ENCODE measurements at regions not wholly inside any gene's neighbourhood (a gene's known extent, or its start where the extent isn't known, plus 50 kb on each side); places are given as distances from the start of the nearest gene placed in this dataset.
A peak's percentile ranks its signal among the peaks of the same experiment; 100 is the strongest.

GRCh38 chr10:78212060-78212785, 178.6 kb downstream of the RPS24 start:
- DNase-seq = peak; percentile 30 to 58
- TF ChIP-seq, protein P1, sequence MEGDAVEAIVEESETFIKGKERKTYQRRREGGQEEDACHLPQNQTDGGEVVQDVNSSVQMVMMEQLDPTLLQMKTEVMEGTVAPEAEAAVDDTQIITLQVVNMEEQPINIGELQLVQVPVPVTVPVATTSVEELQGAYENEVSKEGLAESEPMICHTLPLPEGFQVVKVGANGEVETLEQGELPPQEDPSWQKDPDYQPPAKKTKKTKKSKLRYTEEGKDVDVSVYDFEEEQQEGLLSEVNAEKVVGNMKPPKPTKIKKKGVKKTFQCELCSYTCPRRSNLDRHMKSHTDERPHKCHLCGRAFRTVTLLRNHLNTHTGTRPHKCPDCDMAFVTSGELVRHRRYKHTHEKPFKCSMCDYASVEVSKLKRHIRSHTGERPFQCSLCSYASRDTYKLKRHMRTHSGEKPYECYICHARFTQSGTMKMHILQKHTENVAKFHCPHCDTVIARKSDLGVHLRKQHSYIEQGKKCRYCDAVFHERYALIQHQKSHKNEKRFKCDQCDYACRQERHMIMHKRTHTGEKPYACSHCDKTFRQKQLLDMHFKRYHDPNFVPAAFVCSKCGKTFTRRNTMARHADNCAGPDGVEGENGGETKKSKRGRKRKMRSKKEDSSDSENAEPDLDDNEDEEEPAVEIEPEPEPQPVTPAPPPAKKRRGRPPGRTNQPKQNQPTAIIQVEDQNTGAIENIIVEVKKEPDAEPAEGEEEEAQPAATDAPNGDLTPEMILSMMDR (IDR thresholded peaks at IDR 0.05) = no peak
- H3K27me3 ChIP-seq = no peaks in the 10 kb centered on the region
- WGBS, 2 donors = 67 to 74% methylated on average over 10 of the region's 10 CpGs
- H3K9me3 ChIP-seq = no peaks in the 10 kb centered on the region
- H3K4me3 ChIP-seq = no peak overlapping the region
- peak overlapping the region in 4 of 10 donors; percentile 1 to 56 (median 12) for H3K27ac ChIP-seq
- H3K4me1 ChIP-seq = peaks cover 21 to 44% (median 25%) of the 10 kb centered on the region in 9 donors
- ATAC-seq = peak in 7 of 8 donors; percentile 21 to 69 (median 53)
- H3K36me3 ChIP-seq = no peaks in the 10 kb centered on the region
- intact Hi-C loops (cut with DNase I) = loop anchor here (5.0 to 10.0 kb wide), 7 partner anchors 443 to 993 kb away; partner anchors contain the start of gene ZMIZ1 (in 1 of the 10)

DNA sequence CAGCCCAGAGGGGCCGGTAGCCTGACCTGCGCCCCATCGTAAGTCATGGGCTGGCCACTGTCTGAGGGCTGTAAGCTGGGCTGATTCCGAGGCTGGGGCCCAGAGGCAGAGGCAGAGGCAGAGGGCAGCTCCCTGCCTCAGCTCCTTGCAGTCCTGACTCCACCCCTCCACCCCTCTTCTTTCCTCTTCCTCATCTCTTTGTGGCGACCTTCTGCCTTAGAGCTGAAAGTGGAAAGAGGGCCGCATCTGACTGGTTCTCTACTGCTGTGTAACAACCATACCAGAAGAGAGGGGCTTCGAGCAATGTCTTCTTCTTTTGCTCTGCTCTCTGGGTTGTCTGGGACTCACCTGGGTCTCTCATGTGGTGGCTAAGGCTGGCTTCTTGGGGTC, 179.1 kb downstream of the RPS24 start:
- TF ChIP-seq, protein P1 (IDR thresholded peaks at IDR 0.05) = no peak
- H3K4me1 ChIP-seq = peaks cover 21 to 47% (median 25%) of the 10 kb centered on the region in 9 donors
- no peaks in the 10 kb centered on the region for H3K27me3 ChIP-seq
- intact Hi-C loops (cut with DNase I) = loop anchor here (5.0 to 10.0 kb wide), 7 partner anchors 442 to 992 kb away; partner anchors contain the start of gene ZMIZ1 (in 1 of the 10)
- peak overlapping the region in 4 of 10 donors; percentile 1 to 56 (median 12) for H3K27ac ChIP-seq
- DNase-seq = no peak
- H3K36me3 ChIP-seq = no peaks in the 10 kb centered on the region
- no peaks in the 10 kb centered on the region for H3K9me3 ChIP-seq
- ATAC-seq = no peak
- H3K4me3 ChIP-seq = no peak overlapping the region
- 89 to 92% methylated on average over 7 of the region's 7 CpGs for WGBS, 2 donors

GRCh38 chr10:78214955-78215354, 181.3 kb downstream of the RPS24 start:
- DNase-seq (no peak), ATAC-seq (peak in 5 of 8 donors; percentile 7 to 32 (median 20))
- Histone ChIP-seq H3K36me3 (no peaks in the 10 kb centered on the region), H3K27me3 (peaks cover 0 to 7% (median 0%) of the 10 kb centered on the region in 7 donors), H3K27ac (peak overlapping the region in 9 of 10 donors; percentile 38 to 85 (median 69)), H3K9me3 (no peaks in the 10 kb centered on the region), H3K4me1 (peaks cover 21 to 47% (median 25%) of the 10 kb centered on the region in 9 donors), H3K4me3 (no peak overlapping the region)
- TF ChIP-seq, protein P1 (IDR thresholded peaks at IDR 0.05) = no peak
- intact Hi-C loops (cut with DNase I) = loop anchor here (1.0 to 10.0 kb wide), 9 partner anchors 87 to 990 kb away; partner anchors contain the start of gene ZMIZ1 (in 1 of the 10)
- WGBS, 2 donors = 70 to 76% methylated on average over 4 of the region's 4 CpGs

GRCh38 chr10:78215645-78216044, 182.0 kb downstream of the RPS24 start:
- intact Hi-C loops (cut with DNase I) = loop anchor here in 8 of 10 donors (1.0 to 10.0 kb wide), 7 partner anchors 87 to 989 kb away; partner anchors contain the start of gene ZMIZ1 (in 1 of the 8)
- no peak overlapping the region for H3K4me3 ChIP-seq

More at GRCh38 chr10:78215645-78216044, 182.0 kb downstream of the RPS24 start:
- WGBS, 2 donors = 14% methylated on average over 12 of the region's 12 CpGs
- ATAC-seq (peak; percentile 81 to 94 (median 88)), DNase-seq (peak; percentile 64 to 88)
- Histone ChIP-seq H3K9me3 (no peaks in the 10 kb centered on the region), H3K36me3 (no peaks in the 10 kb centered on the region), H3K27me3 (peaks cover 0 to 7% (median 0%) of the 10 kb centered on the region in 7 donors), H3K4me1 (peaks cover 21 to 47% (median 25%) of the 10 kb centered on the region in 9 donors), H3K27ac (peak overlapping the region; percentile 14 to 85 (median 68))
- TF ChIP-seq, protein P1 (IDR thresholded peaks at IDR 0.05) = no peak
